ENCODE measurements at regions not wholly inside any gene's neighbourhood (a gene's known extent, or its start where the extent isn't known, plus 50 kb on each side); places are given as distances from the start of the nearest gene placed in this dataset.

DNA sequence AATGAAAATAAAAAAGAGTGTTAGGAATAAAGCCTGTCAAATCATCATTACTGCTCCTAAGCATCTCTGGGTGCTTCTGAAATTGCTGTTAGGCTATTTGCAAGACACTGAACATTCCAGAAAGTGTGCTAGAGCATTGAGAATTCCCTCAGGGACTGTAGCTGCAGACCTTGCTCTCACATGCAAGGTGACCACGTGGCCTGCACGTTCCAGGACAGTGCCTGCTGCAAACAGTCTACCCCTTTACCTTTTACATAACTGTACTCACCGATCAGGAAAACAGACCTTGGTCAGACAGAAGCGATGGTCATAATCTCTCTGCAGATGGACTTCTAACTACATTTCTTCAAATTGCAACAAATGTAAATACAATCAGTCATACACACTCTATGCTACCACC lies 164.5 kb downstream of the PSMG1 start:
- Histone ChIP-seq H3K9ac (ENCODE audit: low read length) (no peak overlapping the region), H3K9me2 (replicated peaks; ENCODE audit: insufficient read depth, low read length) (no peaks in the 10 kb centered on the region), H3K9me3 (replicated peaks; ENCODE audit: insufficient read depth, low read length) (no peaks in the 10 kb centered on the region), H3K27me3 (replicated peaks; ENCODE audit: insufficient read depth, low read length) (peaks cover 40% of the 10 kb centered on the region), H3F3A (ENCODE audit: insufficient read depth, low read length) (no peaks in the 10 kb centered on the region), H2AFZ (ENCODE audit: low read length) (no peak overlapping the region), H3K4me3 (ENCODE audit: low read length) (no peak overlapping the region), H3K4me1 (ENCODE audit: low read length) (no peaks in the 10 kb centered on the region), H3K27ac (ENCODE audit: low read length) (no peak overlapping the region), H3K36me3 (replicated peaks; ENCODE audit: insufficient read depth, low read length) (no peaks in the 10 kb centered on the region), H3K4me2 (ENCODE audit: low read depth, low read length) (no peak overlapping the region), H3K79me2 (ENCODE audit: low read length) (no peaks in the 10 kb centered on the region), H4K20me1 (ENCODE audit: insufficient read depth, low read length) (no peaks in the 10 kb centered on the region)
- no peak for DNase-seq
- TF ChIP-seq, protein P1, sequence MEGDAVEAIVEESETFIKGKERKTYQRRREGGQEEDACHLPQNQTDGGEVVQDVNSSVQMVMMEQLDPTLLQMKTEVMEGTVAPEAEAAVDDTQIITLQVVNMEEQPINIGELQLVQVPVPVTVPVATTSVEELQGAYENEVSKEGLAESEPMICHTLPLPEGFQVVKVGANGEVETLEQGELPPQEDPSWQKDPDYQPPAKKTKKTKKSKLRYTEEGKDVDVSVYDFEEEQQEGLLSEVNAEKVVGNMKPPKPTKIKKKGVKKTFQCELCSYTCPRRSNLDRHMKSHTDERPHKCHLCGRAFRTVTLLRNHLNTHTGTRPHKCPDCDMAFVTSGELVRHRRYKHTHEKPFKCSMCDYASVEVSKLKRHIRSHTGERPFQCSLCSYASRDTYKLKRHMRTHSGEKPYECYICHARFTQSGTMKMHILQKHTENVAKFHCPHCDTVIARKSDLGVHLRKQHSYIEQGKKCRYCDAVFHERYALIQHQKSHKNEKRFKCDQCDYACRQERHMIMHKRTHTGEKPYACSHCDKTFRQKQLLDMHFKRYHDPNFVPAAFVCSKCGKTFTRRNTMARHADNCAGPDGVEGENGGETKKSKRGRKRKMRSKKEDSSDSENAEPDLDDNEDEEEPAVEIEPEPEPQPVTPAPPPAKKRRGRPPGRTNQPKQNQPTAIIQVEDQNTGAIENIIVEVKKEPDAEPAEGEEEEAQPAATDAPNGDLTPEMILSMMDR (IDR thresholded peaks at IDR 0.05; ENCODE audit: low read length): no peak
- TF ChIP-seq EZH2 (optimal IDR thresholded peaks at IDR 0.05; ENCODE audit: low read depth, low read length): no peak
- TF ChIP-seq EZH2phosphoT487 (IDR thresholded peaks at IDR 0.05; ENCODE audit: low read length): no peak

- no peaks in the 10 kb centered on the region for H3F3A ChIP-seq (ENCODE audit: insufficient read depth, low read length)
- H3K9me3 ChIP-seq (replicated peaks; ENCODE audit: insufficient read depth, low read length): no peaks in the 10 kb centered on the region
- H3K9ac ChIP-seq (ENCODE audit: low read length): no peak overlapping the region
- no peak for TF ChIP-seq EZH2phosphoT487 (IDR thresholded peaks at IDR 0.05; ENCODE audit: low read length)
- TF ChIP-seq, protein P1 (IDR thresholded peaks at IDR 0.05; ENCODE audit: low read length): no peak
- TF ChIP-seq EZH2 (optimal IDR thresholded peaks at IDR 0.05; ENCODE audit: low read depth, low read length): no peak
- peak; percentile 63 for DNase-seq
- H2AFZ ChIP-seq (ENCODE audit: low read length): no peak overlapping the region
- H4K20me1 ChIP-seq (ENCODE audit: insufficient read depth, low read length): no peaks in the 10 kb centered on the region
- H3K4me1 ChIP-seq (ENCODE audit: low read length): no peaks in the 10 kb centered on the region
- H3K9me2 ChIP-seq (replicated peaks; ENCODE audit: insufficient read depth, low read length): no peaks in the 10 kb centered on the region
- H3K4me2 ChIP-seq (ENCODE audit: low read depth, low read length): no peak overlapping the region
- no peak overlapping the region for H3K4me3 ChIP-seq (ENCODE audit: low read length)
- H3K27me3 ChIP-seq (replicated peaks; ENCODE audit: insufficient read depth, low read length): peaks cover 28% of the 10 kb centered on the region
- no peak overlapping the region for H3K27ac ChIP-seq (ENCODE audit: low read length)
- H3K36me3 ChIP-seq (replicated peaks; ENCODE audit: insufficient read depth, low read length): no peaks in the 10 kb centered on the region
- no peaks in the 10 kb centered on the region for H3K79me2 ChIP-seq (ENCODE audit: low read length)
Observed at GRCh38 chr21:39016740-39017315, 166.4 kb downstream of the PSMG1 start.

DNA sequence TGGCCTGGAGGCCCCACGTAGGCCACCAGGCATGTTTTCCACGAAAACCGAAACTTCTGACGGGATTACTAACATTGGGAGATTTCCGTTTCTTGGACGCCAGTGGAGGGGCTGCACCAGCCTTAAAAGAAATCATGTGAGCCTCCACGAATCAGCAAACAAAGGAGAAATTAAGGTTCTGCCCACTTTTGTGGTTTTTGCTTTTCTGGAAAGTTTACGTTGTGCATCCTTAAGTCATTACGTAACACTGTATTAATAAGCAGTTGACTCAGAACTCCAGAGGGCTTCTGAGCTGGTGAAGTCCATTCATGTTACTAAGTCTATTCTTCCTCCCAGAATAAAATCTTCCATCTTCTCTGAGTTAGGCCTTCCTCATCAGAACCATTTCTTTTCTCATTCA lies 168.5 kb downstream of the PSMG1 start:
- Histone ChIP-seq H3K9ac (ENCODE audit: low read length) (no peak overlapping the region), H3K4me1 (ENCODE audit: low read length) (no peaks in the 10 kb centered on the region), H3F3A (ENCODE audit: insufficient read depth, low read length) (no peaks in the 10 kb centered on the region), H3K9me2 (replicated peaks; ENCODE audit: insufficient read depth, low read length) (no peaks in the 10 kb centered on the region), H3K9me3 (replicated peaks; ENCODE audit: insufficient read depth, low read length) (no peaks in the 10 kb centered on the region), H2AFZ (ENCODE audit: low read length) (no peak overlapping the region), H3K79me2 (ENCODE audit: low read length) (no peaks in the 10 kb centered on the region), H3K27me3 (replicated peaks; ENCODE audit: insufficient read depth, low read length) (peaks cover 20% of the 10 kb centered on the region), H4K20me1 (ENCODE audit: insufficient read depth, low read length) (no peaks in the 10 kb centered on the region), H3K4me2 (ENCODE audit: low read depth, low read length) (no peak overlapping the region), H3K36me3 (replicated peaks; ENCODE audit: insufficient read depth, low read length) (no peaks in the 10 kb centered on the region), H3K27ac (ENCODE audit: low read length) (no peak overlapping the region), H3K4me3 (ENCODE audit: low read length) (no peak overlapping the region)
- TF ChIP-seq EZH2phosphoT487 (IDR thresholded peaks at IDR 0.05; ENCODE audit: low read length) (no peak), EZH2 (optimal IDR thresholded peaks at IDR 0.05; ENCODE audit: low read depth, low read length) (no peak)
- TF ChIP-seq, protein P1 (IDR thresholded peaks at IDR 0.05; ENCODE audit: low read length): no peak
- no peak for DNase-seq

All from MM.1S (cell line).